ENCODE measurements at regions not wholly inside any gene's neighbourhood (a gene's known extent, or its start where the extent isn't known, plus 50 kb on each side); places are given as distances from the start of the nearest gene placed in this dataset.

DNA sequence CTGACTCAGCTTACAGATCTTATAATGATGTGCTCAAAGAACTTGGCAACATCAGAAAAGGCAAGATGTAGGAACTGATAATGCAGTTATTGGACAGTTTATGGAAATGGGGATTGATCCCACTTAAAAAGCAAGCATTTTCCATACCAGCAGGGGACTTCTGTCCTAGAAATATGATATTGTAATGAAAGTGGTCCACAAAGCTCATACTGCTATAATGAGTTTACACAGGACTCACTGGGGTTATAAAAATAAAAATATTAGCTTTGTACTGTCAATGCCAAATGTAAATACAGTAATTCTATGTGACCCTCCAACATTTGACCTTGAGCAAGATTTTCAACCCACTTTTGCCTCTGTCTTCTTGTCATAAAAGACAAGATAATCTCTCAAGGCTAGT is 145.5 kb upstream of the SEM1 start:
- Histone ChIP-seq H2AFZ (ENCODE audit: low read length) (no peak overlapping the region), H3K4me3 (replicated peaks in 1 of 3; ENCODE audit: insufficient read depth in 1 of 3, low read depth in 2 of 3, low read length in 3 of 3) (no peak overlapping the region), H3K9me3 (ENCODE audit: low read length) (no peaks in the 10 kb centered on the region), H3K4me1 (ENCODE audit: insufficient read depth, low read length) (peaks cover 13% of the 10 kb centered on the region), H3K9ac (ENCODE audit: insufficient read depth, low read depth, low read length) (no peak overlapping the region), H3K27me3 (ENCODE audit: control insufficient read depth in 1 of 2, insufficient read depth in 2 of 2, low read length in 2 of 2) (peaks cover 0 to 6% of the 10 kb centered on the region in 2 experiments; a peak in 1 of 5 replicates), H3K79me2 (ENCODE audit: insufficient read depth, low read length) (no peaks in the 10 kb centered on the region), H4K20me1 (ENCODE audit: insufficient read depth, low read length) (no peaks in the 10 kb centered on the region), H3K4me2 (ENCODE audit: low read depth, low read length) (no peak overlapping the region), H3K36me3 (replicated peaks in 1 of 2; ENCODE audit: control insufficient read depth in 1 of 2, insufficient read depth in 2 of 2, low read length in 2 of 2) (no peaks in the 10 kb centered on the region), H3K27ac (ENCODE audit: extremely low read length, insufficient read depth, low read length) (no peak overlapping the region)
- ATAC-seq = no peak
- ChIA-PET CTCF (ENCODE audit: low intra/inter-chr PET ratio, low total read pairs) (no interaction called here), POLR2A (interaction anchor here (1.3 kb wide), 1 partner anchor 161 kb away, joined by 3 read pairs; no protein-coding TSS in a partner anchor)
- intact Hi-C loops (cut with micrococcal nuclease; ENCODE audit: unreplicated experiment) = no loop called here
- DNase-seq (ENCODE audit: low spot score) = no peak
- in situ Hi-C loops (cut with HindIII; ENCODE audit: extremely low pct_ligation_motif_present, low pct_unique_long_range_greater_than_20kb) = no loop called here
- no TSS peak for BruUV-seq (replicated peaks)
- no peak for FAIRE-seq
- TF ChIP-seq HDAC6 (IDR thresholded peaks at IDR 0.05; ENCODE audit: low read depth, low read length) (no peak), HNF4A (CRISPR knock-in tag; IDR thresholded peaks at IDR 0.05) (no peak), ZNF816 (CRISPR knock-in tag; IDR thresholded peaks at IDR 0.05; ENCODE audit: borderline replicate concordance) (no peak), POGZ (CRISPR knock-in tag; IDR thresholded peaks at IDR 0.05) (no peak), FOXA3 (CRISPR knock-in tag; IDR thresholded peaks at IDR 0.05) (no peak), CHD2 (IDR thresholded peaks at IDR 0.05; ENCODE audit: low read depth, low read length) (no peak), POLR2AphosphoS2 (IDR thresholded peaks at IDR 0.05; ENCODE audit: low read depth, low read length) (no peak), GTF2F1 (IDR thresholded peaks at IDR 0.05; ENCODE audit: low read length) (no peak), HNRNPL (IDR thresholded peaks at IDR 0.05; ENCODE audit: low read depth, low read length) (no peak), ZNF562 (CRISPR knock-in tag; IDR thresholded peaks at IDR 0.05; ENCODE audit: borderline replicate concordance) (no peak), TBX3 (IDR thresholded peaks at IDR 0.05; ENCODE audit: borderline replicate concordance) (no peak), HOXA5 (CRISPR knock-in tag; IDR thresholded peaks at IDR 0.05) (no peak), ZNF776 (CRISPR knock-in tag; IDR thresholded peaks at IDR 0.05) (no peak), RFXANK (CRISPR knock-in tag; IDR thresholded peaks at IDR 0.05) (no peak), MEF2D (CRISPR knock-in tag; IDR thresholded peaks at IDR 0.05) (no peak), ZNF160 (CRISPR knock-in tag; IDR thresholded peaks at IDR 0.05) (no peak), ZNF335 (CRISPR knock-in tag; IDR thresholded peaks at IDR 0.05) (no peak)
- TF ChIP-seq, protein P1, sequence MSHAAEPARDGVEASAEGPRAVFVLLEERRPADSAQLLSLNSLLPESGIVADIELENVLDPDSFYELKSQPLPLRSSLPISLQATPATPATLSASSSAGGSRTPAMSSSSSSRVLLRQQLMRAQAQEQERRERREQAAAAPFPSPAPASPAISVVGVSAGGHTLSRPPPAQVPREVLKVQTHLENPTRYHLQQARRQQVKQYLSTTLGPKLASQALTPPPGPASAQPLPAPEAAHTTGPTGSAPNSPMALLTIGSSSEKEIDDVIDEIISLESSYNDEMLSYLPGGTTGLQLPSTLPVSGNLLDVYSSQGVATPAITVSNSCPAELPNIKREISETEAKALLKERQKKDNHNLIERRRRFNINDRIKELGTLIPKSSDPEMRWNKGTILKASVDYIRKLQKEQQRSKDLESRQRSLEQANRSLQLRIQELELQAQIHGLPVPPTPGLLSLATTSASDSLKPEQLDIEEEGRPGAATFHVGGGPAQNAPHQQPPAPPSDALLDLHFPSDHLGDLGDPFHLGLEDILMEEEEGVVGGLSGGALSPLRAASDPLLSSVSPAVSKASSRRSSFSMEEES (CRISPR knock-in tag; IDR thresholded peaks at IDR 0.05) = no peak
